HG03378 (cell line): ENCODE measurements at regions not wholly inside any gene's neighbourhood (a gene's known extent, or its start where the extent isn't known, plus 50 kb on each side); places are given as distances from the start of the nearest gene placed in this dataset.
"Not testable (repeated sequence)": the region's sequence is repeated elsewhere in the genome, so short reads cannot be mapped to it uniquely, and the experiment has no call there.

ENCODE experiments used
- ATAC-seq: cut with Tn5 transposase; IDR thresholded peaks from one replicate; pipeline ENCODE4 v1.9.1; 2021; ENCODE audit warnings: mild to moderate bottlenecking, moderate library complexity; ENCODE audit not compliant: unreplicated experiment

DNA sequence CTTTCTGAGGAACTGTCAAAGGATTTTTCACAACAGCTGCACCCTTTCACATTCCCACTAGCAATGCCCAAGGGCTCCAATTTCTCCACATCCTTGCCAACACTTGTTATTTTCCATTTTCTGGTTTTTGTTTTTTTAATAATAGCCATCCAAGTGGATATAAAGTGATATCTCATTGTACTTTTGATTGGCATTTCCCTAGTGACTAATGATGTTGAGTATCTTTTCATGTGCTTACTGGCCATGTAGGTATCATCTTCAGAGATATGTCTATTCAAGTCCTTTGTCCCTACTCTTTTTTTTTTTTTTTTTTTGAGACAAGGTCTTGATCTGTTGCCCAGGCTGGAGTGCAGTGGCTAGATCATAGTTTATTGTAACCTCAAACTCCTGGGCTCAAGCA is 115.8 kb upstream of the HAND1 start:
- ATAC-seq = no peak

DNA sequence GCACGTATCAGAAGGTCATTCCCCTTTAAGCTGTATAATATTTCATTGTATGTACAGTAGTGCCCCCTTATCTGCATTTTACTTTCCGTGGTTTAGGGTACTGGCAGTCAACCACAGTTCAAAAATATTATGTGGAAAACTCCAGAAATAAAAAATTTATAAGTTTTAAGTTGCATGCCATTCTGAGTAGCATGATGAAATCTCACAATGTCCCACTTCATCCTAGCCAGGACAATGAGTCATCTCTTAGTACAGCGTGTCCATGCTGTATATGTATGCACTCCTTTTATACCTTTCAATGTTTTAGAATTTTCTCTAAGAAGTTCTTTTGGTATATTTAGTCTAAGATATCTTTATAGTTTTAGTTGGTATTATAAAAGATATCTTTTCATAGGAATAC is 115.0 kb upstream of the HAND1 start:
- no peak for ATAC-seq

- ATAC-seq = no peak
Observed at GRCh38 chr5:154590093-154590724, 112.2 kb upstream of the HAND1 start.

DNA sequence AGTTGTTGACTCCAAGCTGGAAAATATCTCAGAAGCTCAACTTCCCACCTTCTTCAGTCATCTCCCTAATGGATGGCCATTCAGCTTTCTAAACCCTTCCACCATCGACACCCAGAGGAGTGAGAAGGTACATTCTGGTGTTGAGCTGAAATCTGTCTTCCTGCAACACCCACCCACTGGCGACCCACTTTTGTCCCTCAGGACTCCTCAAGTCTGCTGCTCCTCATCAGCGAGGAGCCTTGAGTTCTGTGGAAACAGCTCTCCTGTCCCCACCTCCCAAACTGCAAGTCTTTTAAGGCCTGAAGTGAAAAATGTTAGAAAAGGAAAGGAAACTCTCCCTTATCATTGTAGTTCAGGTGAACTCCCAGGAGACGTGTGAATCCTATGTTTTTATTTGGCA is 111.5 kb upstream of the HAND1 start:
- no peak for ATAC-seq

GRCh38 chr5:154588833-154589425 is 110.9 kb upstream of the HAND1 start:
- ATAC-seq = not testable (repeated sequence)

DNA sequence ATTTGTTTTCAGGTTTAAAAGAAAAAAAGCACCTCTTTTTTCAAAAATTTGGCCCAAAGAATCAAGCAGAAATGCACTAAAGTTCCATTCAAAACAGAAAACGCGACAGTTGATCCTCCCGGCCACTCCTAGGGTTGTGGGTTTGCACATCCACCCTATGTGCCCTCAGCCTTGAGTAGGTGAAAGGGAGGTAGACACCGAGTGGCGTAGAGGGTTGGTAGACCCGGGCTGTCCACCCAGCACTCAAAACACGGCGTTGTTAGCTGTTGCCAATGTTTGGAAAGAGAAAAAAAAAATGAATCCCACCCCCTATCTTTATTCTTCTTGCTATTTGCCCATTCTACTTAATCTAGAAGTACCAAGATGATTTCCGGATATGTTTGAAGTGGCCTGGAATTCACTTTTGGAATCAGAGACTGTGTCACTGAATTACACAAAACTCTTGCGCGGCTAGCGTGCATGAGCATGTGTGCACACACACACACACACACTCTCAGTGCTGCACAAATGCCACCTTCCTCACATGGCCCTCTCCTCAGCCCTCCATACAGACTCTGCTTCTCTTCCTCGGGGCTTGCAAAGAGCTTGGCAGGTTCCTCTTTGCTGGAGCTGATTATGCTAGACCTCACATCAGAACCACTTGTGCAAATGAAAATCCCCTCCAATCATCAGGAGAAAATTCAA is 110.2 kb upstream of the HAND1 start:
- no peak for ATAC-seq

DNA sequence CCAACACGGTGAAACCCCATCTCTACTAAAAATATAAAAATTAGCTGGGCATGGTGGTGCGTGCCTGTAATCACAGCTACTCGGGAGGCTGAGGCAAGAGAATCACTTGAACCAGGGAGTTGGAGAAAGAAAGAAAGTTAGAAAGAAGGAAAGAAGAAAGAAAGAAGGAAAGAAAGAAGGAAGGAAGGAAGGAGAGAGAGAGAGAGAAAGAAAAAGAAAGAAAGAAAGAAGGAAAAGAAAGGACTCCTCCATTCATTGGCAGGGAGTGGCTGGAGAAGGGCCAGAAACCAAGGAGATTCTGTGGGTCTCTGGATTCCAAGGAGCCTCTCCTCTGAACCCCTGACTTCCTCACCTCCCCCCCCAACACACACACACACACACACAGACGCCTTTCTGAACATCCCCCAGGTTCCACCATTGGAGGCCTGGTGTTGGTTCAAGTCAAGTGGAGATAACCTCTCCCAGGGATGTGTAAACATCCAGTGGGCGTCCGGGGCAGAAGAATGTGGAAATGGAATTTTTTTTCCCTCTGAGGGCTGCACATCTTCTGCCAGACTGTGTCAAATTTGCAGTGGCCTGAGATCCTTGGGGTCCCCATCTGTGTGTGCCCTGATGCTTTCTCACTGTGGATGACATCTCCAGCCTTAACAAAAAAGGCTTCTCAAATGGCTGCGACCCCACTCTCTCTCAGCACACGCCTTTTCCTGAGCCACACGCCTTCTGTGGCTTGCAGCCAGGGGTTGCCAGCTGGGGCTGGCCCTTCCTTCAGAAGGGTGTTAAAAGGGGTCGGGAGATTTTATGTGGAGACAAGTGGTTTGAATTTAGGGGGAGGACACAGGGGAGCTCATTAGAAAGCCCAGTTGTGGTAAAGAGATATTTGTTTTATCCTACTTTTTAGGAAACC is 109.3 kb upstream of the HAND1 start:
- ATAC-seq = no peak

GRCh38 chr5:154583671-154584177 is 105.7 kb upstream of the HAND1 start:
- no peak for ATAC-seq

DNA sequence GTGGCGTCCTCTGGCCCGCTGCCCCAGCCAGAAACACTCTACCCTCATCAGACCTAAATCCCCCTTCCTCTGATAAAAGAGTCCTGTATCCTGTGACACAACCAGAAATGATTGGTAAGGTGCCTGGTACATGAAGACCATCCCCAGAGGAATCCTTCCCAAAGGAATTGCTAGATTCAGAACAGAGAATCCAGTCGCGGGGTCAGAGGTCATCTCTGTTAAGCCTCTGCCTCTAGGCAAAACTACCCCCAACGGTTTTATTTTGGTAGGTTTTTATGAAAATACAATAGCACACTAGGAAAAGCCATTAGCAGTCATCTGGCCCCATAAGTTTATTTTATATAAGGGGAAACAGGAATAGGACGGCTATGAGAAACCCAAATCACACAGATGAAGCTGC is 102.4 kb upstream of the HAND1 start:
- no peak for ATAC-seq

GRCh38 chr5:154577416-154577815 is 99.4 kb upstream of the HAND1 start:
- ATAC-seq = no peak

GRCh38 chr5:154576429-154576806 is 98.4 kb upstream of the HAND1 start:
- ATAC-seq = no peak

- ATAC-seq = peak; percentile 97
Observed at GRCh38 chr5:154575546-154576428, 97.8 kb upstream of the HAND1 start.

DNA sequence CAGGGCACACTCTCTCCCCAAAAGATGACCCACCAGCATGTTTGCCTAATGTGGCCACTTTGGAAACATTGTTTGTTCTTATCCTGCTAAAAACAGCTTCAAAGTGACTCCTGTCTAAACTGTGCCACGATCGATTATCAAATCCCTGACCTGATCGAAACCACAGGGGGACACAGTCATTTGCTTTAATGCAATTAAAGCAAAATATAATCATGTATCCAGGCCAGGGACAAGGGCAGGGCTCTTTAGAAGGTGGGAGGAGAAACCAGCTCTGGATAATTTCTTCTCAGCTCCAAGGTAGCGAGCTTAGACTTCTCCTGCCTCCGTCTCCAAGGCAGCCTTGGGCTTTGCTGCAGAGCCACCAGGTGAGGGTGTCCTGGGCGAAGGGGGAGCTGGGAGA is 95.0 kb upstream of the HAND1 start:
- no peak for ATAC-seq

- ATAC-seq = no peak
Observed at GRCh38 chr5:154571325-154572035, 93.5 kb upstream of the HAND1 start.

DNA sequence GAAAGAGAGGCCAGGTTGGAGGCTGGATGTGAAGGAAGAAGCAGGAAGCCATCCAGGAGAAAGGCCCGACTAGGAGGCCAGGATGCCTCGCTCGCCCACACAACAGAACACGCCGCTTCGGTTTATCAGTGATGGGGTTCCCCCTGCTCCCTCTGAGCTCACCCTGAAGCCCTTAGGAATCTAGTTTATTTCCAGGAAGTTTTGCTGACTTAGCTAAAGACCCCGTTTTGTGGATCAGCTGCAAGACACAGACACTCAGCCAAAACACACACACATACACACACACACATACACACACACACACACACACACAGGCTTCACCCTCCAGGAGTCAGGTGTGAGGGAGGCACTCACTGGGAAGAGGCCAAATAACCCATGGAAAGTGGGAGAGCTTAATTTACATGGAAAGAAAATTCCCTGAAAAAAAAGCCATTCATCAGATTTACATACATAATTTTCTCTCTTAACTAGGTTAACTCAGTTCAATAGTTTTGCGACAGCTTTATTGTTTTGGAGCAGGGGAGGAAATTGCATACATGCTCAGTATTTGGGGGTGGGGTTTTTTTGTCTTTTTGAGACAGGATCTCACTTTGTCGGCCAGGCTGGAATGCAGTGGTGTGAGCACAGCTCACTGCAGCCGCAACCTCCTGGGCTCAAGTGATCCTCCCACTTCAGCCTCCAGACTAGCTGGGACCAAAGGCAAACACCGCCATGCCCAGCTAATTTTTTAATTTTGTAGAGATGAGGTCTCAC is 92.7 kb upstream of the HAND1 start:
- no peak for ATAC-seq

- no peak for ATAC-seq
Observed at GRCh38 chr5:154568589-154568988, 90.6 kb upstream of the HAND1 start.

DNA sequence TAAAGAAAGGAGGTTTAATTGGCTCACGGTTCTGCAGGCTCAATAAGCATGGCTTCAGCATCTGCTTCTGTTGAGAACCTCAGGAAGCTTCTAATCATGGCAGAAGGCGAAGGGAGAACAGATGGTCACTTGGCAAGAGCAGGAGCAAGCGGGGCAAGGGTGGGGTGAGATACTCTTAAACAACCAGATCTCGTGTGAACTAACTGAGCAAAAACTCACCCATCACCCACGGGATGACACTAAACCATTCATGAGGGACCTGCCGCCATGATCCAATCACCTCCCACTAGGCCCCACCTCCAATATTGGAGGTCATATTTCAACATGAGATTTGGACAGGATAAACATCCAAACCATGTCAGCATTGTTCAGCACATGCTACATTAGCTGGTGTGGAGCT is 89.1 kb upstream of the HAND1 start:
- no peak for ATAC-seq

DNA sequence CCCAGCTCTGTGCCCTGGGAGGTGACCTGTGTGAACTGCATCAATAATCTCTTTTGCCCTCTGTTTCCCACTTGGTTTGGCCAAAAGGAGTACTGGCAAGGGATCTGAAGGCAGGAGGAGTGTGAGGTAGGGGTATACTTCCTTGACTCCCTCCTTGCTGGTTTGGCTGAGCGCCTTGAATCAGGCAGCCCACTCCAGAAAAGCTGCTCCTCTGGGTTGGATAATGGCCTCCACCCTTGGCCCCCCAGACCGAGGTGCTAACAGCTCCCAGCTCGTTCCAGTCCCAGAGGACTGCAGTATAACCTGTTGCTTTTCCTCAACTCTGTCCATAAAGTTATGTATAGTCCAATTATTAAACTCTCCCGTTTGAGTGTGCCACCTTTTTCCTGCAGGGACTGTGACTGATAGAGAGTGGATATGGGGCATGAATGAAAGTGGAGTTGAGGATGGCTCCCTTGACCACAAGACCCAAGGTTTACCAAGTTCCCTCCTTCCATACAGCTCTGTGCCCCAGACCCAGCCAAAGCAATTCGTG is 88.2 kb upstream of the HAND1 start:
- no peak for ATAC-seq

- ATAC-seq = no peak
Observed at GRCh38 chr5:154565123-154565522, 87.1 kb upstream of the HAND1 start.
